WTC11 (cell line): ENCODE measurements at regions not wholly inside any gene's neighbourhood (a gene's known extent, or its start where the extent isn't known, plus 50 kb on each side); places are given as distances from the start of the nearest gene placed in this dataset.

Experiments used
- ATAC-seq: fragments of 200-7000 bp; cut with Tn5 transposase; 2 replicates; pipeline ENCODE4 v1.10.0; 2021; ENCODE audit warnings: mild to moderate bottlenecking, moderate library complexity
- CTCF ChIA-PET: fragments of 300-600 bp; sonication (Branson Sonifier 250); formaldehyde crosslinking; loops from one replicate; lab custom pipeline; 2021; ENCODE audit warnings: antibody characterized with exemption; lab: Charles Lee
- POLR2A ChIA-PET: fragments of 350-600 bp; sonication (Branson Sonifier 250); formaldehyde crosslinking; loops from one replicate; lab custom pipeline; 2021; ENCODE audit warnings: antibody characterized with exemption; lab: Charles Lee
- DNase-seq: peaks from one replicate; pipeline ENCODE4 v3.0.0; 2021; ENCODE audit warnings: low spot score
- H3K27ac Mint-ChIP-seq: 2 replicates; pipeline ENCODE4 v1.8.0; 2021; ENCODE audit warnings: mixed read lengths
- H3K27me3 Mint-ChIP-seq: 2 replicates; pipeline ENCODE4 v1.8.0; 2021; ENCODE audit warnings: low read depth, mild to moderate bottlenecking, moderate library complexity, mixed read lengths
- H3K36me3 Mint-ChIP-seq: 2 replicates; pipeline ENCODE4 v1.8.0; 2021; ENCODE audit warnings: mixed read lengths
- H3K4me1 Mint-ChIP-seq: 2 replicates; pipeline ENCODE4 v1.8.0; 2022; ENCODE audit warnings: mixed read lengths
- H3K4me3 Mint-ChIP-seq: 2 replicates; pipeline ENCODE4 v1.8.0; 2021; ENCODE audit warnings: mild to moderate bottlenecking, moderate library complexity, mixed read lengths
- H3K9me3 Mint-ChIP-seq: 2 replicates; pipeline ENCODE4 v1.8.0; 2021; ENCODE audit warnings: mixed read lengths
- ATF6 ChIP-seq: sonication (generic); formaldehyde crosslinking; IDR thresholded peaks from 2 replicates; pipeline ENCODE4 v1.8.1; 2023; ENCODE audit warnings: mild to moderate bottlenecking, missing genetic modification reagents
- E2F4 ChIP-seq: sonication (generic); formaldehyde crosslinking; IDR thresholded peaks from 2 replicates; pipeline ENCODE4 v1.8.1; 2022; ENCODE audit warnings: low read depth, mild to moderate bottlenecking, moderate library complexity, missing genetic modification reagents, borderline replicate concordance
- ETV6 ChIP-seq: sonication (generic); formaldehyde crosslinking; IDR thresholded peaks from 2 replicates; pipeline ENCODE4 v1.8.1; 2022; ENCODE audit warnings: mild to moderate bottlenecking, missing genetic modification reagents
- FOXP1 ChIP-seq: sonication (generic); formaldehyde crosslinking; IDR thresholded peaks from 2 replicates; pipeline ENCODE4 v1.8.0; 2022; ENCODE audit warnings: missing genetic modification reagents, mild to moderate bottlenecking, moderate library complexity, borderline replicate concordance
- HMGXB4 ChIP-seq: sonication (generic); formaldehyde crosslinking; IDR thresholded peaks from 2 replicates; pipeline ENCODE4 v1.8.1; 2023; ENCODE audit warnings: mild to moderate bottlenecking, moderate library complexity, missing genetic modification reagents
- NR1H2 ChIP-seq: sonication (generic); formaldehyde crosslinking; IDR thresholded peaks from 2 replicates; pipeline ENCODE4 v1.9.0; 2021; ENCODE audit warnings: mild to moderate bottlenecking, moderate library complexity, missing genetic modification reagents
- OVOL2 ChIP-seq: fragments of 250-450 bp; sonication (Bioruptor Pico); IDR thresholded peaks from 2 replicates; pipeline ENCODE4 v1.9.0; 2021; ENCODE audit warnings: mild to moderate bottlenecking, borderline replicate concordance
- PREB ChIP-seq: sonication (generic); formaldehyde crosslinking; IDR thresholded peaks from 2 replicates; pipeline ENCODE4 v1.8.1; 2022; ENCODE audit warnings: mild to moderate bottlenecking, missing genetic modification reagents, moderate library complexity, borderline replicate concordance
- USF1 ChIP-seq: sonication (generic); formaldehyde crosslinking; IDR thresholded peaks from 2 replicates; pipeline ENCODE4 v1.8.0; 2022; ENCODE audit warnings: mild to moderate bottlenecking, missing genetic modification reagents
- USF2 ChIP-seq: sonication (generic); formaldehyde crosslinking; IDR thresholded peaks from 2 replicates; pipeline ENCODE4 v1.8.1; 2023; ENCODE audit warnings: mild to moderate bottlenecking, missing genetic modification reagents, moderate library complexity
- ZMAT4 ChIP-seq: fragments of 250-450 bp; sonication (Bioruptor Pico); IDR thresholded peaks from 2 replicates; pipeline ENCODE4 v1.9.0; 2021; ENCODE audit warnings: mild to moderate bottlenecking
- ZNF138 ChIP-seq: sonication (generic); formaldehyde crosslinking; conservative IDR thresholded peaks from 2 replicates; pipeline ENCODE4 v1.8.1; 2022; ENCODE audit warnings: mild to moderate bottlenecking, moderate library complexity, missing genetic modification reagents
- ZNF281 ChIP-seq: sonication (generic); formaldehyde crosslinking; IDR thresholded peaks from 2 replicates; pipeline ENCODE4 v1.8.0; 2023; ENCODE audit warnings: mild to moderate bottlenecking, missing genetic modification reagents

GRCh38 chr3:102619361-102619760 lies 184.5 kb downstream of the ZPLD1 start:
- DNase-seq (no peak), ATAC-seq (no peak)
- TF ChIP-seq ZNF138 (CRISPR knock-in tag) (no peak), ZNF281 (CRISPR knock-in tag) (no peak), ZMAT4 (CRISPR knock-in tag) (no peak), NR1H2 (CRISPR knock-in tag) (no peak), FOXP1 (CRISPR knock-in tag) (no peak), OVOL2 (CRISPR knock-in tag) (no peak), HMGXB4 (CRISPR knock-in tag) (no peak)
- H3K27ac Mint-ChIP-seq, result no peak overlapping the region
- H3K4me3 Mint-ChIP-seq, result no peak overlapping the region
- peaks cover 11% of the 10 kb centered on the region for H3K4me1 Mint-ChIP-seq
- H3K27me3 Mint-ChIP-seq, result no peaks in the 10 kb centered on the region
- H3K9me3 Mint-ChIP-seq, result no peaks in the 10 kb centered on the region
- POLR2A ChIA-PET, result no interaction called here
- CTCF ChIA-PET, result no interaction called here
- no peaks in the 10 kb centered on the region for H3K36me3 Mint-ChIP-seq

GRCh38 chr3:102629943-102630342 lies 195.1 kb downstream of the ZPLD1 start:
- ATAC-seq, result no peak
- ChIA-PET CTCF (no interaction called here), POLR2A (no interaction called here)
- no peak for DNase-seq
- H3K9me3 Mint-ChIP-seq, result peaks cover 19% of the 10 kb centered on the region
- no peak for TF ChIP-seq USF2
- TF ChIP-seq E2F4 (CRISPR knock-in tag), result no peak
- no peak for TF ChIP-seq ZMAT4 (CRISPR knock-in tag)
- no peak for TF ChIP-seq PREB (CRISPR knock-in tag)
- TF ChIP-seq ATF6 (CRISPR knock-in tag), result no peak
- no peak for TF ChIP-seq ETV6
- TF ChIP-seq USF1 (CRISPR knock-in tag), result no peak
- peaks cover 2% of the 10 kb centered on the region; the same call in 1 of the 2 replicates for H3K4me1 Mint-ChIP-seq
- peaks cover 11% of the 10 kb centered on the region for H3K36me3 Mint-ChIP-seq
- H3K4me3 Mint-ChIP-seq, result no peak overlapping the region
- H3K27ac Mint-ChIP-seq, result no peak overlapping the region
- H3K27me3 Mint-ChIP-seq, result no peaks in the 10 kb centered on the region
